ENCODE measurements at regions not wholly inside any gene's neighbourhood (a gene's known extent, or its start where the extent isn't known, plus 50 kb on each side); places are given as distances from the start of the nearest gene placed in this dataset.

GRCh38 chr11:97280347-97280746, 890.5 kb downstream of the JRKL start:
- no peaks in the 10 kb centered on the region for H3K4me1 ChIP-seq
- no peak for TF ChIP-seq CTCF (IDR thresholded peaks at IDR 0.05)
- TF ChIP-seq POLR2A (IDR thresholded peaks at IDR 0.05) = no peak
- H3K27ac ChIP-seq = no peak overlapping the region
- H3K36me3 ChIP-seq = no peaks in the 10 kb centered on the region
- DNase-seq = no peak
- no peaks in the 10 kb centered on the region for H3K27me3 ChIP-seq
- no peak overlapping the region for H3K4me3 ChIP-seq
- H3K9me3 ChIP-seq = no peaks in the 10 kb centered on the region

- H3K4me3 ChIP-seq = no peak overlapping the region
- H3K9me3 ChIP-seq = no peaks in the 10 kb centered on the region
- H3K27ac ChIP-seq = no peak overlapping the region
- no peaks in the 10 kb centered on the region for H3K27me3 ChIP-seq
- no peaks in the 10 kb centered on the region for H3K4me1 ChIP-seq
- no peak for DNase-seq
- no peaks in the 10 kb centered on the region for H3K36me3 ChIP-seq
- TF ChIP-seq POLR2A (IDR thresholded peaks at IDR 0.05) (no peak), CTCF (IDR thresholded peaks at IDR 0.05) (no peak)
Observed at GRCh38 chr11:97289823-97290222, 900.0 kb downstream of the JRKL start.

GRCh38 chr11:97290464-97291041, 900.7 kb downstream of the JRKL start:
- no peak overlapping the region for H3K4me3 ChIP-seq
- H3K36me3 ChIP-seq = no peaks in the 10 kb centered on the region
- no peak for TF ChIP-seq POLR2A (IDR thresholded peaks at IDR 0.05)
- no peak for TF ChIP-seq CTCF (IDR thresholded peaks at IDR 0.05)
- DNase-seq = no peak
- H3K27me3 ChIP-seq = no peaks in the 10 kb centered on the region
- H3K4me1 ChIP-seq = no peaks in the 10 kb centered on the region
- no peaks in the 10 kb centered on the region for H3K9me3 ChIP-seq
- no peak overlapping the region for H3K27ac ChIP-seq

GRCh38 chr11:97296301-97296700, 906.5 kb downstream of the JRKL start:
- Histone ChIP-seq H3K36me3 (no peaks in the 10 kb centered on the region), H3K4me3 (no peak overlapping the region), H3K4me1 (no peaks in the 10 kb centered on the region), H3K27me3 (no peaks in the 10 kb centered on the region), H3K27ac (no peak overlapping the region), H3K9me3 (no peaks in the 10 kb centered on the region)
- no peak for DNase-seq
- no peak for TF ChIP-seq CTCF (IDR thresholded peaks at IDR 0.05)
- no peak for TF ChIP-seq POLR2A (IDR thresholded peaks at IDR 0.05)

- H3K36me3 ChIP-seq = no peaks in the 10 kb centered on the region
- H3K9me3 ChIP-seq = no peaks in the 10 kb centered on the region
- no peak overlapping the region for H3K27ac ChIP-seq
- H3K4me1 ChIP-seq = no peaks in the 10 kb centered on the region
- TF ChIP-seq POLR2A (IDR thresholded peaks at IDR 0.05) (no peak), CTCF (IDR thresholded peaks at IDR 0.05) (no peak)
- no peak overlapping the region for H3K4me3 ChIP-seq
- H3K27me3 ChIP-seq = no peaks in the 10 kb centered on the region
- DNase-seq = no peak
Observed at GRCh38 chr11:97309291-97309690, 919.5 kb downstream of the JRKL start.

GRCh38 chr11:97325693-97326092, 935.9 kb downstream of the JRKL start:
- no peaks in the 10 kb centered on the region for H3K36me3 ChIP-seq
- H3K27ac ChIP-seq = no peak overlapping the region
- H3K4me1 ChIP-seq = no peaks in the 10 kb centered on the region
- no peak overlapping the region for H3K4me3 ChIP-seq
- peaks cover 0 to 8% (median 0%) of the 10 kb centered on the region in 4 donors for H3K9me3 ChIP-seq
- H3K27me3 ChIP-seq = no peaks in the 10 kb centered on the region
- no peak for TF ChIP-seq POLR2A (IDR thresholded peaks at IDR 0.05)
- no peak for TF ChIP-seq CTCF (IDR thresholded peaks at IDR 0.05)
- no peak for DNase-seq

All from Peyer's patch (tissue), 4 donors.